Right atrium auricular region (tissue), 2 donors: ENCODE measurements at regions not wholly inside any gene's neighbourhood (a gene's known extent, or its start where the extent isn't known, plus 50 kb on each side); places are given as distances from the start of the nearest gene placed in this dataset.

Experiments
- DNase-seq: peaks from one replicate; pipeline ENCODE4 v3.0.0-alpha.2; 2019; ENCODE audit warnings: low spot score
- H3K27ac ChIP-seq, 2 donors: fragments of 200-600 bp; sonication (generic); 1 replicate in 1 of 2; 2 replicates in 1 of 2; pipeline ENCODE4 v1.5.1; 2016 to 2019
- H3K27me3 ChIP-seq, 2 donors: fragments of 200-600 bp; sonication (generic); one replicate each; pipeline versions ENCODE4 v1.5.1 to v1.6.0; 2017 to 2019
- H3K36me3 ChIP-seq: fragments of 200-600 bp; sonication (generic); one replicate; pipeline ENCODE4 v1.5.1; 2016
- H3K4me1 ChIP-seq, 2 donors: fragments of 200-600 bp; sonication (generic); one replicate each; pipeline versions ENCODE4 v1.5.1 to v1.6.0; 2017 to 2019
- H3K4me3 ChIP-seq, 2 donors: fragments of 200-600 bp; sonication (generic); 1 replicate in 1 of 2; 2 replicates in 1 of 2; pipeline ENCODE4 v1.5.1; 2017 to 2019; ENCODE audit warnings: mild to moderate bottlenecking in 1 of 2, moderate library complexity in 1 of 2
- H3K9me3 ChIP-seq, 2 donors: fragments of 200-600 bp; sonication (generic); one replicate each; pipeline ENCODE4 v1.5.1; 2019
- TF ChIP-seq, protein P1 (sequence below), 2 donors: fragments of 200-600 bp; sonication (generic); IDR thresholded peaks; one replicate each; pipeline ENCODE4 v1.5.1; 2019; ENCODE audit warnings: antibody characterized with exemption in 2 of 2

DNA sequence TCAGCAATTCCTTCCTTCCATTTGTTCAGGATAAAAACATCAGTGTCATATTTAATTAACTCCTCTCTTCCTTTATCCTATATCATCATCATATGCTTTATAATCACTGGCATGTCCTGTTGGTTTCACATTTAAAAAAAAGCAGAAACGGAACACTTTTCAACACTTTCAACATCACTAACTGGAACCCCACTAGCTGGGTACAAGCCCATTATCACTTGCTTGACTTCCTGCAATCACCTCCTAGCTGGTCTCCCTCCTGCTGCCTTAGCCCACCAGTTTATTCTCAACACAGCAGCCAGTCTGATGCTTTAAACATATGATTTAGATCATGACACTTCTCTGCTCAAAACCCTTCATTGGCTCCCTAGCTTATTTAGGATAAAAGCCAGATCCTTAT is 116.4 kb upstream of the LSM6 start:
- DNase-seq: no peak
- Histone ChIP-seq H3K4me1 (no peaks in the 10 kb centered on the region), H3K27ac (no peak overlapping the region), H3K4me3 (no peak overlapping the region), H3K36me3 (no peaks in the 10 kb centered on the region), H3K9me3 (no peaks in the 10 kb centered on the region), H3K27me3 (no peaks in the 10 kb centered on the region)
- TF ChIP-seq, protein P1, sequence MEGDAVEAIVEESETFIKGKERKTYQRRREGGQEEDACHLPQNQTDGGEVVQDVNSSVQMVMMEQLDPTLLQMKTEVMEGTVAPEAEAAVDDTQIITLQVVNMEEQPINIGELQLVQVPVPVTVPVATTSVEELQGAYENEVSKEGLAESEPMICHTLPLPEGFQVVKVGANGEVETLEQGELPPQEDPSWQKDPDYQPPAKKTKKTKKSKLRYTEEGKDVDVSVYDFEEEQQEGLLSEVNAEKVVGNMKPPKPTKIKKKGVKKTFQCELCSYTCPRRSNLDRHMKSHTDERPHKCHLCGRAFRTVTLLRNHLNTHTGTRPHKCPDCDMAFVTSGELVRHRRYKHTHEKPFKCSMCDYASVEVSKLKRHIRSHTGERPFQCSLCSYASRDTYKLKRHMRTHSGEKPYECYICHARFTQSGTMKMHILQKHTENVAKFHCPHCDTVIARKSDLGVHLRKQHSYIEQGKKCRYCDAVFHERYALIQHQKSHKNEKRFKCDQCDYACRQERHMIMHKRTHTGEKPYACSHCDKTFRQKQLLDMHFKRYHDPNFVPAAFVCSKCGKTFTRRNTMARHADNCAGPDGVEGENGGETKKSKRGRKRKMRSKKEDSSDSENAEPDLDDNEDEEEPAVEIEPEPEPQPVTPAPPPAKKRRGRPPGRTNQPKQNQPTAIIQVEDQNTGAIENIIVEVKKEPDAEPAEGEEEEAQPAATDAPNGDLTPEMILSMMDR (IDR thresholded peaks at IDR 0.05): no peak

DNA sequence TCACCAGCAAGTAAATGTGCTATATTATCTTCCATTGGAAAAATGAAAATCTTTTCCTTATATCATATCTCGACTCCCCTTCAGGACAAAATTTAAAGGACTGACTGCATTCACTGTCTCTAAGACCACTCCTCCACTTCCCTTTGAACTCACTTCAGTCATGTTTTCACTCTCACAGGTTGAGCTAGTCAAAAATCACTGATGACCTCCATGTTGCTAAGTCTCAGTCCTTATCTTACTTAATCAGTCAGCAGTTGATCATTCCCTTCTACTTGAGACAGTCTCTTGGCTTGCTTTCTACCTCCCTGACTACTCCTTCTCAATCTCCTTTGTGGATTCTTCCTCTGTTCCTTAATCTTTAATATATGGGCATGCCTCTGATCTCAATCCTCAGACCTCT is 117.0 kb upstream of the LSM6 start:
- Histone ChIP-seq H3K36me3 (no peaks in the 10 kb centered on the region), H3K4me3 (no peak overlapping the region), H3K4me1 (no peaks in the 10 kb centered on the region), H3K9me3 (no peaks in the 10 kb centered on the region), H3K27me3 (no peaks in the 10 kb centered on the region), H3K27ac (no peak overlapping the region)
- DNase-seq: no peak
- TF ChIP-seq, protein P1 (IDR thresholded peaks at IDR 0.05): no peak

DNA sequence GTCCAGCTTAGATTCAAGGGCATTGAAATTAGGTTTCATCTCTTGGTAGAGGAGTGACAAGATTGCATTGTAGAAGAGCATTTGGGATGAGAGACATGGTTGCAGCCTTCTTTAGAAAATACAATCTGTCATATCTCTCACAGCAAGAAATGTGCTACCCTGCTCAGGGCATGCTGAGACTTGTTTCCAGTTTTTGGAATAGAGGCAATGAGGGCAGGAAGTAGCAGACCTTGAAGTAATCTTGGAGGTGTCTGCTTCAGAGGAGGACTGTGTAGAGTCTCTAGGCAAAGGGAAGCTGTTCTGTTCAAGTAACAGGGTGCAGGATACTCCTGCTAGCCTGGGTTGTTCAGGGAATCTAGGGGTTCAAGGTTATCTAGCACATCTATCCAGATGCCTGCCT is 116.1 kb upstream of the ZNF827 start:
- Histone ChIP-seq H3K36me3 (no peaks in the 10 kb centered on the region), H3K4me3 (no peak overlapping the region), H3K27ac (no peak overlapping the region), H3K4me1 (no peaks in the 10 kb centered on the region), H3K27me3 (no peaks in the 10 kb centered on the region), H3K9me3 (no peaks in the 10 kb centered on the region)
- DNase-seq: no peak
- TF ChIP-seq, protein P1 (IDR thresholded peaks at IDR 0.05): no peak

GRCh38 chr4:146053891-146054290 is 115.3 kb upstream of the ZNF827 start:
- Histone ChIP-seq H3K9me3 (no peaks in the 10 kb centered on the region), H3K4me3 (no peak overlapping the region), H3K27ac (no peak overlapping the region), H3K36me3 (no peaks in the 10 kb centered on the region), H3K27me3 (no peaks in the 10 kb centered on the region), H3K4me1 (no peaks in the 10 kb centered on the region)
- TF ChIP-seq, protein P1 (IDR thresholded peaks at IDR 0.05): no peak
- no peak for DNase-seq

DNA sequence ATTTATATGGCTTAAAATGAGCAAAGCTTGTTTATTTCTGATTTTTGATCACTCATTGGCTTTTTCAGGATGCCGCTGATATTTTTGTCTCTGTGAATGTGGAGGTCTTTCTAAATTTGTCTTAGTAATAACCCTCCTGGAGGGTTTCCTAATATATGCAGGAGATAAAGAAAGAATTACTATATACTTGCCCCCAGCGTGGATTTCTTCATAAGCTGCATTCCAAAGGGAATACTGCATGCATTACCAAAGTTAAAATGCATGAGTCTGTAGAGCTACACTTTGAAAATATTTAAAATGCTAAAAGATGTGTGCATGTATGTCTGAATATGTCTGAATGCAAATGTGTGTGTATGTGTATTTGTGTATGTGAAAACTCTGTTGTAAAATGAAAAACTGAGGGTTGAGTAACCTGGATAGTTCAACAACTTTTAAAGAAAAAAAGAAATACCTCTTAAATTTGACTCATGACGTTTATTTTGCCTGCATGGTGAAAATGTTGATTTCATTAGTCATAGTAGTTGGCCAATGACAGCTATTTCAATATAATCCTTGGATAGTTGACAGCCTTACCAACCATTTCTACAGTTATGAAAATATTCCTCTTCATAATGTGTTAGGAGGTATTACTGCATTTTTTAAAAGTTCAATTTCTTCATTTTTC is 113.2 kb upstream of the ZNF827 start:
- no peak overlapping the region for H3K4me3 ChIP-seq
- no peak for DNase-seq
- TF ChIP-seq, protein P1 (IDR thresholded peaks at IDR 0.05): no peak
- H3K27ac ChIP-seq: no peak overlapping the region
- no peaks in the 10 kb centered on the region for H3K27me3 ChIP-seq
- H3K36me3 ChIP-seq: no peaks in the 10 kb centered on the region
- H3K4me1 ChIP-seq: no peaks in the 10 kb centered on the region
- no peaks in the 10 kb centered on the region for H3K9me3 ChIP-seq

DNA sequence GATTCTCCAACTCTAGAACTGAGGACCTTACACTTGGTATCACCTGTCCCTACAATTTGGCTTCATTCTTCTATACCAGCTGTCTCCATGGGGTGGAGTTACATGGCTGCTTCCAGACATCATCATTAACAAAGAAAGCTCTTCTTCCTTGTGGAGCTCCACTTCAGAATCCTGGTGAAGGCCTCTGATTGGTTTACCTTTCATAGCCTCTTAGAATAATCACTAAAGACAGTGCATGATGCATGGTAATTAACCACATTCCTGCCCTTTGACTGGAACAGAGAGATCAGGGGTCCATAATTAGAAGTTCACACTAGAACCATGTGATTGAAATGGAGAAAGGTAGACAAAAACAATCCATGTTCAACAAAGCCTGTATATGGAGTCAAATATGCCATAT is 112.6 kb upstream of the ZNF827 start:
- Histone ChIP-seq H3K9me3 (no peaks in the 10 kb centered on the region), H3K36me3 (no peaks in the 10 kb centered on the region), H3K4me3 (no peak overlapping the region), H3K4me1 (no peaks in the 10 kb centered on the region), H3K27ac (no peak overlapping the region), H3K27me3 (no peaks in the 10 kb centered on the region)
- DNase-seq: no peak
- TF ChIP-seq, protein P1 (IDR thresholded peaks at IDR 0.05): no peak
